ENCODE measurements at regions not wholly inside any gene's neighbourhood (a gene's known extent, or its start where the extent isn't known, plus 50 kb on each side); places are given as distances from the start of the nearest gene placed in this dataset.

DNA sequence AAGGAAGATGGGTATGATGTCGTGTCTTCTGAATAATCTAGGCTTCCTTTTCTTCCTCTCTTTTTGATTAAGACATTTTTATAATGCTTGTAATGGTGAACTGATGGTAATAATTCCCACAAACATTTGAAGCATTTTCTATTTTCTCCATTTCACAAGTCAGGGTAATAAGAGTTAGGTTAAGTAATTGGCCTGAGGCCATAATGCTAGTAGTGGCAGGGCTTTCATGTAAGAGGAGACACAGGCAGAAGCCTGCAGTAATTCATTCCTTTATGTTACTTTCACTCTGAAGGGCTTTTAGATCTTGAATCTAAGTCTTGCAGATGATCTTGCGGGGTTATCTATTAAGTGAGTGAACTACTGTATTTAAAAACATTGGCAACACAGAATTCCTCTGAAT is 374.9 kb downstream of the MAT2B start:
- TF ChIP-seq POLR2A (IDR thresholded peaks at IDR 0.05; ENCODE audit: low read depth, low read length) (no peak), EP300 (IDR thresholded peaks at IDR 0.05; ENCODE audit: borderline replicate concordance in 1 of 2, control insufficient read depth in 1 of 2, low read depth in 2 of 2, low read length in 2 of 2) (no peak)
- TF ChIP-seq, protein P1, sequence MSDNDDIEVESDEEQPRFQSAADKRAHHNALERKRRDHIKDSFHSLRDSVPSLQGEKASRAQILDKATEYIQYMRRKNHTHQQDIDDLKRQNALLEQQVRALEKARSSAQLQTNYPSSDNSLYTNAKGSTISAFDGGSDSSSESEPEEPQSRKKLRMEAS (IDR thresholded peaks at IDR 0.05; ENCODE audit: low read depth, low read length): no peak
- TF ChIP-seq, protein P2, sequence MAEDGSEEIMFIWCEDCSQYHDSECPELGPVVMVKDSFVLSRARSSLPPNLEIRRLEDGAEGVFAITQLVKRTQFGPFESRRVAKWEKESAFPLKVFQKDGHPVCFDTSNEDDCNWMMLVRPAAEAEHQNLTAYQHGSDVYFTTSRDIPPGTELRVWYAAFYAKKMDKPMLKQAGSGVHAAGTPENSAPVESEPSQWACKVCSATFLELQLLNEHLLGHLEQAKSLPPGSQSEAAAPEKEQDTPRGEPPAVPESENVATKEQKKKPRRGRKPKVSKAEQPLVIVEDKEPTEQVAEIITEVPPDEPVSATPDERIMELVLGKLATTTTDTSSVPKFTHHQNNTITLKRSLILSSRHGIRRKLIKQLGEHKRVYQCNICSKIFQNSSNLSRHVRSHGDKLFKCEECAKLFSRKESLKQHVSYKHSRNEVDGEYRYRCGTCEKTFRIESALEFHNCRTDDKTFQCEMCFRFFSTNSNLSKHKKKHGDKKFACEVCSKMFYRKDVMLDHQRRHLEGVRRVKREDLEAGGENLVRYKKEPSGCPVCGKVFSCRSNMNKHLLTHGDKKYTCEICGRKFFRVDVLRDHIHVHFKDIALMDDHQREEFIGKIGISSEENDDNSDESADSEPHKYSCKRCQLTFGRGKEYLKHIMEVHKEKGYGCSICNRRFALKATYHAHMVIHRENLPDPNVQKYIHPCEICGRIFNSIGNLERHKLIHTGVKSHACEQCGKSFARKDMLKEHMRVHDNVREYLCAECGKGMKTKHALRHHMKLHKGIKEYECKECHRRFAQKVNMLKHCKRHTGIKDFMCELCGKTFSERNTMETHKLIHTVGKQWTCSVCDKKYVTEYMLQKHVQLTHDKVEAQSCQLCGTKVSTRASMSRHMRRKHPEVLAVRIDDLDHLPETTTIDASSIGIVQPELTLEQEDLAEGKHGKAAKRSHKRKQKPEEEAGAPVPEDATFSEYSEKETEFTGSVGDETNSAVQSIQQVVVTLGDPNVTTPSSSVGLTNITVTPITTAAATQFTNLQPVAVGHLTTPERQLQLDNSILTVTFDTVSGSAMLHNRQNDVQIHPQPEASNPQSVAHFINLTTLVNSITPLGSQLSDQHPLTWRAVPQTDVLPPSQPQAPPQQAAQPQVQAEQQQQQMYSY (CRISPR knock-in tag; IDR thresholded peaks at IDR 0.05): no peak
- TF ChIP-seq, protein P3, sequence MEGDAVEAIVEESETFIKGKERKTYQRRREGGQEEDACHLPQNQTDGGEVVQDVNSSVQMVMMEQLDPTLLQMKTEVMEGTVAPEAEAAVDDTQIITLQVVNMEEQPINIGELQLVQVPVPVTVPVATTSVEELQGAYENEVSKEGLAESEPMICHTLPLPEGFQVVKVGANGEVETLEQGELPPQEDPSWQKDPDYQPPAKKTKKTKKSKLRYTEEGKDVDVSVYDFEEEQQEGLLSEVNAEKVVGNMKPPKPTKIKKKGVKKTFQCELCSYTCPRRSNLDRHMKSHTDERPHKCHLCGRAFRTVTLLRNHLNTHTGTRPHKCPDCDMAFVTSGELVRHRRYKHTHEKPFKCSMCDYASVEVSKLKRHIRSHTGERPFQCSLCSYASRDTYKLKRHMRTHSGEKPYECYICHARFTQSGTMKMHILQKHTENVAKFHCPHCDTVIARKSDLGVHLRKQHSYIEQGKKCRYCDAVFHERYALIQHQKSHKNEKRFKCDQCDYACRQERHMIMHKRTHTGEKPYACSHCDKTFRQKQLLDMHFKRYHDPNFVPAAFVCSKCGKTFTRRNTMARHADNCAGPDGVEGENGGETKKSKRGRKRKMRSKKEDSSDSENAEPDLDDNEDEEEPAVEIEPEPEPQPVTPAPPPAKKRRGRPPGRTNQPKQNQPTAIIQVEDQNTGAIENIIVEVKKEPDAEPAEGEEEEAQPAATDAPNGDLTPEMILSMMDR (IDR thresholded peaks at IDR 0.05 in 2 of 3, conservative IDR thresholded peaks at IDR 0.05 in 1 of 3; ENCODE audit: control insufficient read depth in 2 of 3, extremely low read depth in 1 of 3, insufficient read depth in 1 of 3, low read depth in 3 of 3, low read length in 3 of 3): no peak

Measured in GM12878 (cell line).